DND-41 (cell line): ENCODE measurements at regions not wholly inside any gene's neighbourhood (a gene's known extent, or its start where the extent isn't known, plus 50 kb on each side); places are given as distances from the start of the nearest gene placed in this dataset.
"Not testable (repeated sequence)": the region's sequence is repeated elsewhere in the genome, so short reads cannot be mapped to it uniquely, and the experiment has no call there.

Experiments
- EZH2 ChIP-seq: IDR thresholded peaks from 3 replicates; pipeline ENCODE4 v1.6.1; 2012; ENCODE audit warnings: borderline replicate concordance, low read depth, mild to moderate bottlenecking, moderate library complexity, low read length, inconsistent platforms; ENCODE audit not compliant: severe bottlenecking
- TF ChIP-seq, protein P1 (sequence below): IDR thresholded peaks from 2 replicates; pipeline ENCODE4 v1.5.1; 2012; ENCODE audit warnings: borderline replicate concordance, low read length, moderate library complexity, mild to moderate bottlenecking; ENCODE audit not compliant: poor library complexity, severe bottlenecking; ENCODE audit errors: extremely low read depth

GRCh38 chr3:88747145-88747544, 360.3 kb upstream of the EPHA3 start:
- TF ChIP-seq, protein P1, sequence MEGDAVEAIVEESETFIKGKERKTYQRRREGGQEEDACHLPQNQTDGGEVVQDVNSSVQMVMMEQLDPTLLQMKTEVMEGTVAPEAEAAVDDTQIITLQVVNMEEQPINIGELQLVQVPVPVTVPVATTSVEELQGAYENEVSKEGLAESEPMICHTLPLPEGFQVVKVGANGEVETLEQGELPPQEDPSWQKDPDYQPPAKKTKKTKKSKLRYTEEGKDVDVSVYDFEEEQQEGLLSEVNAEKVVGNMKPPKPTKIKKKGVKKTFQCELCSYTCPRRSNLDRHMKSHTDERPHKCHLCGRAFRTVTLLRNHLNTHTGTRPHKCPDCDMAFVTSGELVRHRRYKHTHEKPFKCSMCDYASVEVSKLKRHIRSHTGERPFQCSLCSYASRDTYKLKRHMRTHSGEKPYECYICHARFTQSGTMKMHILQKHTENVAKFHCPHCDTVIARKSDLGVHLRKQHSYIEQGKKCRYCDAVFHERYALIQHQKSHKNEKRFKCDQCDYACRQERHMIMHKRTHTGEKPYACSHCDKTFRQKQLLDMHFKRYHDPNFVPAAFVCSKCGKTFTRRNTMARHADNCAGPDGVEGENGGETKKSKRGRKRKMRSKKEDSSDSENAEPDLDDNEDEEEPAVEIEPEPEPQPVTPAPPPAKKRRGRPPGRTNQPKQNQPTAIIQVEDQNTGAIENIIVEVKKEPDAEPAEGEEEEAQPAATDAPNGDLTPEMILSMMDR = not testable (repeated sequence)
- TF ChIP-seq EZH2 = not testable (repeated sequence)
